H1 (cell line): ENCODE measurements at regions not wholly inside any gene's neighbourhood (a gene's known extent, or its start where the extent isn't known, plus 50 kb on each side); places are given as distances from the start of the nearest gene placed in this dataset.

Experiments used
- CTCF ChIA-PET: fragments of 300-600 bp; sonication (Branson Sonifier 250); formaldehyde crosslinking; loops from one replicate; lab custom pipeline; 2021; ENCODE audit not compliant: partially characterized antibody; lab: Charles Lee
- POLR2A ChIA-PET: fragments of 300-600 bp; sonication (Branson Sonifier 250); formaldehyde crosslinking; loops from one replicate; lab custom pipeline; 2021; ENCODE audit warnings: inconsistent platforms; ENCODE audit not compliant: partially characterized antibody; lab: Charles Lee
- DNase-seq, 2 experiments: peaks; one replicate each; pipeline versions ENCODE4 v3.0.0 to v3.0.0-alpha.2; 2010 to 2022; ENCODE audit warnings: low spot score in 2 of 2, low read depth in 1 of 2, mixed read lengths in 1 of 2
- FAIRE-seq: peaks from 2 replicates; lab custom pipeline; 2011; peaks lifted over from hg19 to GRCh38; lab: Jason Lieb, UNC
- H2AFZ ChIP-seq: 2 replicates; pipeline ENCODE4 v1.8.1; 2012; ENCODE audit warnings: low read length, inconsistent platforms
- H2AK5ac ChIP-seq: 2 replicates; pipeline ENCODE4 v1.6.1; 2013; ENCODE audit warnings: low read depth, low read length
- H2BK120ac ChIP-seq: replicated peaks from 2 replicates; pipeline ENCODE3; 2013; ENCODE audit warnings: low read depth, low read length, inconsistent platforms
- H2BK12ac ChIP-seq: 2 replicates; pipeline ENCODE4 v1.6.1; 2013; ENCODE audit warnings: low read depth, low read length
- H2BK15ac ChIP-seq: 2 replicates; pipeline ENCODE4 v1.6.1; 2013; ENCODE audit warnings: low read length
- H2BK20ac ChIP-seq: 2 replicates; pipeline ENCODE4 v1.6.1; 2013; ENCODE audit warnings: low read length
- H2BK5ac ChIP-seq: 2 replicates; pipeline ENCODE4 v1.6.1; 2013; ENCODE audit warnings: low read depth, low read length
- H3K14ac ChIP-seq: 2 replicates; pipeline ENCODE4 v1.6.1; 2013; ENCODE audit warnings: inconsistent platforms; ENCODE audit not compliant: insufficient read length
- H3K18ac ChIP-seq: 2 replicates; pipeline ENCODE4 v1.6.1; 2013; ENCODE audit warnings: low read length; ENCODE audit errors: extremely low read depth
- H3K23ac ChIP-seq: 2 replicates; pipeline ENCODE4 v1.6.1; 2013; ENCODE audit warnings: inconsistent platforms; ENCODE audit not compliant: insufficient read length
- H3K23me2 ChIP-seq: 2 replicates; pipeline ENCODE4 v1.6.1; 2013; ENCODE audit warnings: low read depth, low read length
- H3K27ac ChIP-seq: 2 replicates; pipeline ENCODE4 v1.6.1; 2011; ENCODE audit warnings: low read depth, low read length, inconsistent platforms
- H3K27me3 ChIP-seq, 4 experiments: replicated peaks in 1 of 4; 1 replicate in 1 of 4; 2 replicates in 3 of 4; pipeline versions ENCODE4 v1.6.1 to v1.8.1; 2011 to 2013; ENCODE audit warnings: low read length in 3 of 4, mild to moderate bottlenecking in 3 of 4, inconsistent platforms in 2 of 4, mixed read lengths in 2 of 4, moderate library complexity in 1 of 4; ENCODE audit not compliant: control insufficient read depth in 3 of 4, insufficient read depth in 3 of 4; ENCODE audit errors: extremely low read depth in 1 of 4
- H3K36me3 ChIP-seq, 4 experiments: 2 replicates each; pipeline versions ENCODE4 v1.6.1 to v1.8.1; 2011 to 2013; ENCODE audit warnings: mild to moderate bottlenecking in 4 of 4, low read length in 3 of 4, moderate library complexity in 2 of 4, control low read depth in 1 of 4, inconsistent platforms in 1 of 4; ENCODE audit not compliant: insufficient read depth in 4 of 4, control insufficient read depth in 2 of 4
- H3K4ac ChIP-seq: replicated peaks from 2 replicates; pipeline ENCODE3; 2013; ENCODE audit warnings: low read length, low read depth, mixed read lengths, inconsistent platforms; ENCODE audit not compliant: insufficient read length
- H3K4me1 ChIP-seq, 4 experiments: replicated peaks in 1 of 4; 1 replicate in 1 of 4; 2 replicates in 3 of 4; pipeline versions ENCODE4 v1.6.1 to v1.8.1; 2011 to 2013; ENCODE audit warnings: low read length in 3 of 4, inconsistent platforms in 2 of 4, mixed read lengths in 1 of 4; ENCODE audit not compliant: insufficient read depth in 4 of 4, control insufficient read depth in 3 of 4
- H3K4me2 ChIP-seq, 2 experiments: 2 replicates each; pipeline versions ENCODE4 v1.6.1 to v1.8.1; 2011 to 2013; ENCODE audit warnings: low read depth in 2 of 2, low read length in 2 of 2, control low read depth in 1 of 2, inconsistent platforms in 1 of 2, mild to moderate bottlenecking in 1 of 2; ENCODE audit not compliant: insufficient read depth in 1 of 2
- H3K4me3 ChIP-seq, 4 experiments: fragments of 200-600, 300-600 bp in 1 of 4; sonication (generic), shearing (Covaris generic), sonication (Bioruptor Twin) in 1 of 4; 2 replicates each; pipeline versions ENCODE4 v1.5.1 to v1.8.1; 2011 to 2016; ENCODE audit warnings: low read length in 4 of 4, low read depth in 3 of 4, control low read depth in 2 of 4, inconsistent platforms in 2 of 4, mild to moderate bottlenecking in 2 of 4, mixed read lengths in 1 of 4, moderate library complexity in 1 of 4; ENCODE audit not compliant: insufficient read depth in 2 of 4; ENCODE audit errors: extremely low read depth in 1 of 4
- H3K56ac ChIP-seq: replicated peaks from 2 replicates; pipeline ENCODE3; 2013; ENCODE audit warnings: low read depth, mild to moderate bottlenecking, mixed read lengths, low read length, inconsistent platforms; ENCODE audit not compliant: insufficient read length
- H3K79me1 ChIP-seq: 2 replicates; pipeline ENCODE4 v1.6.1; 2013; ENCODE audit warnings: low read depth, low read length, control low read depth
- H3K79me2 ChIP-seq, 2 experiments: 2 replicates each; pipeline versions ENCODE4 v1.6.1 to v1.8.1; 2012 to 2013; ENCODE audit warnings: low read length in 2 of 2, mild to moderate bottlenecking in 2 of 2, inconsistent platforms in 1 of 2; ENCODE audit not compliant: insufficient read depth in 2 of 2, control insufficient read depth in 1 of 2
- H3K9ac ChIP-seq, 4 experiments: replicated peaks in 1 of 4; 1 replicate in 1 of 4; 2 replicates in 3 of 4; pipeline versions ENCODE4 v1.6.1 to v1.8.1; 2011 to 2013; ENCODE audit warnings: low read depth in 3 of 4, low read length in 3 of 4, control low read depth in 2 of 4, mild to moderate bottlenecking in 2 of 4, moderate library complexity in 2 of 4, inconsistent platforms in 1 of 4; ENCODE audit errors: extremely low read depth in 1 of 4
- H3K9me3 ChIP-seq, 2 experiments: 2 replicates each; pipeline versions ENCODE4 v1.6.1 to v1.8.1; 2012 to 2013; ENCODE audit warnings: mild to moderate bottlenecking in 2 of 2, moderate library complexity in 2 of 2, control low read depth in 1 of 2, inconsistent platforms in 1 of 2, low read depth in 1 of 2, low read length in 1 of 2, mixed read lengths in 1 of 2; ENCODE audit not compliant: insufficient read depth in 2 of 2
- H4K20me1 ChIP-seq, 2 experiments: replicated peaks in 1 of 2; 2 replicates each; pipeline versions ENCODE3 to v1.8.1; 2011 to 2013; ENCODE audit warnings: inconsistent platforms in 2 of 2, low read length in 2 of 2, mild to moderate bottlenecking in 1 of 2; ENCODE audit not compliant: insufficient read depth in 2 of 2, control insufficient read depth in 1 of 2
- H4K5ac ChIP-seq: 2 replicates; pipeline ENCODE4 v1.6.1; 2013; ENCODE audit warnings: low read length, low read depth, mixed read lengths, inconsistent platforms; ENCODE audit not compliant: insufficient read length
- H4K8ac ChIP-seq: 2 replicates; pipeline ENCODE4 v1.8.0; 2013; ENCODE audit warnings: mild to moderate bottlenecking, moderate library complexity, low read length, inconsistent platforms; ENCODE audit not compliant: insufficient read depth; ENCODE audit errors: extremely low read depth
- H4K91ac ChIP-seq: replicated peaks from 2 replicates; pipeline ENCODE3; 2013; ENCODE audit warnings: low read length, mixed read lengths, inconsistent platforms; ENCODE audit not compliant: insufficient read length
- ASH2L ChIP-seq: fragments of 200-600, 300-600 bp; sonication (generic); IDR thresholded peaks from one replicate; pipeline ENCODE4 v1.7.1; 2017; ENCODE audit warnings: low read length
- EGR1 ChIP-seq: IDR thresholded peaks from 2 replicates; pipeline ENCODE4 v1.6.1; 2011; ENCODE audit warnings: low read depth, low read length, borderline replicate concordance
- NANOG ChIP-seq: IDR thresholded peaks from 2 replicates; pipeline ENCODE4 v1.6.1; 2011; ENCODE audit warnings: low read length, low read depth, mild to moderate bottlenecking, inconsistent platforms; ENCODE audit not compliant: insufficient read depth, poor library complexity, severe bottlenecking
- POLR2A ChIP-seq, 2 experiments: IDR thresholded peaks; 1 replicate in 1 of 2; 2 replicates in 1 of 2; pipeline ENCODE4 v1.6.1; 2011; ENCODE audit warnings: low read depth in 2 of 2, low read length in 2 of 2, mild to moderate bottlenecking in 2 of 2; ENCODE audit errors: control extremely low read depth in 1 of 2
- WGBS, 2 experiments: shearing (Covaris generic) in 1 of 2; methylation state at CpG; one replicate each; pipeline versions ENCODE4 v1.1.6 to v1.1.7; 2013 to 2015; ENCODE audit warnings: low lambda C conversion rate in 2 of 2, mixed read lengths in 2 of 2, inconsistent platforms in 1 of 2, low coverage in 1 of 2, missing lambda C conversion rate in 1 of 2; ENCODE audit not compliant: insufficient replicate concordance in 2 of 2, insufficient coverage in 1 of 2, insufficient read length in 1 of 2; ENCODE audit errors: extremely low coverage in 1 of 2, missing lambda C conversion rate in 1 of 2; 5-methylcytosine and 5-hydroxymethylcytosine counted together

GRCh38 chr1:106568201-106568974 lies 488.1 kb upstream of the PRMT6 start:
- H3K9me3 ChIP-seq = no peaks in the 10 kb centered on the region
- H4K91ac ChIP-seq = no peak overlapping the region
- no peak overlapping the region for H2AK5ac ChIP-seq
- no peak overlapping the region for H3K23ac ChIP-seq
- WGBS, 2 experiments = 94% methylated on average over 6 of the region's 6 CpGs; no CpG with 5 or more reads in 1 of the 2 experiments
- CTCF ChIA-PET = no interaction called here
- no peaks in the 10 kb centered on the region for H4K20me1 ChIP-seq
- no peak overlapping the region for H2BK20ac ChIP-seq
- H2AFZ ChIP-seq = no peak overlapping the region
- no peaks in the 10 kb centered on the region for H3K23me2 ChIP-seq
- TF ChIP-seq EGR1 (no peak), POLR2A (IDR thresholded peaks at IDR 0.05; ENCODE audit: control extremely low read depth in 1 of 2, low read depth in 2 of 2, low read length in 2 of 2) (no peak), ASH2L (no peak), NANOG (no peak)
- TF ChIP-seq, all 59 proteins: peak for 0
- H3K9ac ChIP-seq = no peak overlapping the region
- no peak overlapping the region for H3K56ac ChIP-seq
- H2BK15ac ChIP-seq = no peak overlapping the region
- no peak overlapping the region for H3K18ac ChIP-seq
- no peaks in the 10 kb centered on the region for H3K79me2 ChIP-seq
- H3K79me1 ChIP-seq = no peaks in the 10 kb centered on the region
- POLR2A ChIA-PET = no interaction called here
- H3K4me1 ChIP-seq = no peaks in the 10 kb centered on the region
- H3K14ac ChIP-seq = no peak overlapping the region
- H3K27me3 ChIP-seq = no peaks in the 10 kb centered on the region
- H2BK120ac ChIP-seq = no peak overlapping the region
- no peak overlapping the region for H2BK5ac ChIP-seq
- H4K5ac ChIP-seq = no peak overlapping the region
- no peak overlapping the region for H3K27ac ChIP-seq
- H3K4me3 ChIP-seq = no peak overlapping the region
- H3K4me2 ChIP-seq = no peak overlapping the region
- no peak overlapping the region for H2BK12ac ChIP-seq
- FAIRE-seq = no peak
- DNase-seq = no peak
- H3K4ac ChIP-seq = no peak overlapping the region
- H4K8ac ChIP-seq = no peak overlapping the region
- H3K36me3 ChIP-seq = no peaks in the 10 kb centered on the region
